ENCODE measurements at regions not wholly inside any gene's neighbourhood (a gene's known extent, or its start where the extent isn't known, plus 50 kb on each side); places are given as distances from the start of the nearest gene placed in this dataset.

GRCh38 chr12:132424811-132425210 is 65.1 kb upstream of the FBRSL1 start:
- DNase-seq: no peak

- no peak for DNase-seq
These were observed 65.9 kb upstream of the FBRSL1 start for GRCh38 chr12:132423820-132424645.

GRCh38 chr12:132423251-132423819 is 66.6 kb upstream of the FBRSL1 start:
- DNase-seq: no peak

GRCh38 chr12:132422381-132423043 is 67.4 kb upstream of the FBRSL1 start:
- no peak for DNase-seq

- DNase-seq: no peak
These were observed 67.9 kb upstream of the FBRSL1 start for GRCh38 chr12:132422040-132422380.

GRCh38 chr12:132419631-132420246 is 70.2 kb upstream of the FBRSL1 start:
- no peak for DNase-seq

GRCh38 chr12:132418393-132418925 is 71.5 kb upstream of the FBRSL1 start:
- no peak for DNase-seq

GRCh38 chr12:132417741-132418140 is 72.2 kb upstream of the FBRSL1 start:
- DNase-seq: no peak

GRCh38 chr12:132416827-132417226 is 73.1 kb upstream of the FBRSL1 start:
- no peak for DNase-seq

- DNase-seq: no peak
These were observed 73.8 kb upstream of the FBRSL1 start for GRCh38 chr12:132416121-132416673.

GRCh38 chr12:132415327-132416120 is 74.4 kb upstream of the FBRSL1 start:
- DNase-seq: no peak

GRCh38 chr12:132414634-132415326 is 75.2 kb upstream of the FBRSL1 start:
- DNase-seq: peak; percentile 74

- DNase-seq: no peak
These were observed 75.9 kb upstream of the FBRSL1 start for GRCh38 chr12:132413931-132414588.

- DNase-seq: no peak
These were observed 78.5 kb upstream of the FBRSL1 start for GRCh38 chr12:132411457-132411856.

GRCh38 chr12:132410849-132411248 is 79.1 kb upstream of the FBRSL1 start:
- DNase-seq: no peak

GRCh38 chr12:132410296-132410625 is 79.7 kb upstream of the FBRSL1 start:
- DNase-seq: no peak

GRCh38 chr12:132409495-132410295 is 80.3 kb upstream of the FBRSL1 start:
- DNase-seq: no peak

GRCh38 chr12:132408626-132409494 is 79.5 kb upstream of the GALNT9 start:
- DNase-seq: no peak

GRCh38 chr12:132407992-132408391 is 78.6 kb upstream of the GALNT9 start:
- DNase-seq: no peak

All from kidney glomerular epithelial cell (primary cell).